Stromal cell of bone marrow (primary cell): ENCODE measurements at regions not wholly inside any gene's neighbourhood (a gene's known extent, or its start where the extent isn't known, plus 50 kb on each side); places are given as distances from the start of the nearest gene placed in this dataset.

ENCODE experiments used
- DNase-seq: peaks from one replicate; pipeline ENCODE4 v3.0.0-alpha.2; 2012; ENCODE audit warnings: low read depth

- DNase-seq, result no peak
Measured at GRCh38 chr10:88170628-88171027, 307.2 kb downstream of the PTEN start.

- no peak for DNase-seq
Measured at GRCh38 chr10:88172159-88172558, 308.7 kb downstream of the PTEN start.

- no peak for DNase-seq
Measured at GRCh38 chr10:88174391-88174790, 311.0 kb downstream of the PTEN start.

GRCh38 chr10:88178758-88179157, 315.3 kb downstream of the PTEN start:
- no peak for DNase-seq

GRCh38 chr10:88179831-88180230, 316.4 kb downstream of the PTEN start:
- no peak for DNase-seq

GRCh38 chr10:88181902-88182600, 318.6 kb downstream of the PTEN start:
- no peak for DNase-seq

GRCh38 chr10:88182601-88182930, 319.1 kb downstream of the PTEN start:
- DNase-seq, result no peak

- no peak for DNase-seq
Measured at GRCh38 chr10:88184543-88185297, 321.3 kb downstream of the PTEN start.

- no peak for DNase-seq
Measured at GRCh38 chr10:88185830-88186229, 322.4 kb downstream of the PTEN start.

GRCh38 chr10:88186335-88186734, 322.9 kb downstream of the PTEN start:
- DNase-seq, result peak; percentile 44

GRCh38 chr10:88187472-88187871, 324.0 kb downstream of the PTEN start:
- no peak for DNase-seq

- DNase-seq, result no peak
Measured at GRCh38 chr10:88190123-88190522, 326.7 kb downstream of the PTEN start.

GRCh38 chr10:88190540-88191235, 327.3 kb downstream of the PTEN start:
- no peak for DNase-seq

GRCh38 chr10:88193018-88193417, 329.6 kb downstream of the PTEN start:
- DNase-seq, result no peak

GRCh38 chr10:88194041-88194887, 330.8 kb downstream of the PTEN start:
- no peak for DNase-seq

- DNase-seq, result no peak
Measured at GRCh38 chr10:88194961-88195367, 331.5 kb downstream of the PTEN start.

- no peak for DNase-seq
Measured at GRCh38 chr10:88195841-88196240, 332.4 kb downstream of the PTEN start.

- peak; percentile 28 for DNase-seq
Measured at GRCh38 chr10:88196291-88196690, 332.9 kb downstream of the PTEN start.

GRCh38 chr10:88198023-88198422, 334.6 kb downstream of the PTEN start:
- no peak for DNase-seq

GRCh38 chr10:88200312-88201032, 337.0 kb downstream of the PTEN start:
- DNase-seq, result no peak

- no peak for DNase-seq
Measured at GRCh38 chr10:88205842-88206446, 342.5 kb downstream of the PTEN start.
